ENCODE measurements at regions not wholly inside any gene's neighbourhood (a gene's known extent, or its start where the extent isn't known, plus 50 kb on each side); places are given as distances from the start of the nearest gene placed in this dataset.

- no peaks in the 10 kb centered on the region for H3K4me1 ChIP-seq
- H3K36me3 ChIP-seq, result no peaks in the 10 kb centered on the region
- no peak for DNase-seq
- H3K27ac ChIP-seq, result no peak overlapping the region
- H3K4me3 ChIP-seq, result no peak overlapping the region
- H3K9me3 ChIP-seq (replicated peaks), result peaks cover 8% of the 10 kb centered on the region
- no peaks in the 10 kb centered on the region for H3K27me3 ChIP-seq
Measured at GRCh38 chr16:86110726-86111125, 211.8 kb downstream of the IRF8 start.

- Histone ChIP-seq H3K27ac (no peak overlapping the region), H3K36me3 (no peaks in the 10 kb centered on the region), H3K27me3 (no peaks in the 10 kb centered on the region), H3K4me3 (no peak overlapping the region), H3K4me1 (no peaks in the 10 kb centered on the region), H3K9me3 (replicated peaks) (peaks cover 8% of the 10 kb centered on the region)
- no peak for DNase-seq
Measured at GRCh38 chr16:86112178-86112577, 213.2 kb downstream of the IRF8 start.

GRCh38 chr16:86117235-86117634 is 218.3 kb downstream of the IRF8 start:
- DNase-seq, result no peak
- Histone ChIP-seq H3K4me3 (no peak overlapping the region), H3K36me3 (no peaks in the 10 kb centered on the region), H3K9me3 (replicated peaks) (no peaks in the 10 kb centered on the region), H3K27ac (no peak overlapping the region), H3K4me1 (no peaks in the 10 kb centered on the region), H3K27me3 (no peaks in the 10 kb centered on the region)

GRCh38 chr16:86117756-86118155 is 218.8 kb downstream of the IRF8 start:
- Histone ChIP-seq H3K9me3 (replicated peaks) (no peaks in the 10 kb centered on the region), H3K4me3 (no peak overlapping the region), H3K27ac (no peak overlapping the region), H3K27me3 (no peaks in the 10 kb centered on the region), H3K4me1 (no peaks in the 10 kb centered on the region), H3K36me3 (no peaks in the 10 kb centered on the region)
- no peak for DNase-seq

GRCh38 chr16:86118467-86119307 is 219.7 kb downstream of the IRF8 start:
- no peaks in the 10 kb centered on the region for H3K4me1 ChIP-seq
- no peak for DNase-seq
- H3K27ac ChIP-seq, result no peak overlapping the region
- no peaks in the 10 kb centered on the region for H3K9me3 ChIP-seq (replicated peaks)
- no peaks in the 10 kb centered on the region for H3K36me3 ChIP-seq
- H3K4me3 ChIP-seq, result no peak overlapping the region
- H3K27me3 ChIP-seq, result no peaks in the 10 kb centered on the region

- Histone ChIP-seq H3K4me3 (no peak overlapping the region), H3K27me3 (no peaks in the 10 kb centered on the region), H3K27ac (no peak overlapping the region), H3K9me3 (replicated peaks) (no peaks in the 10 kb centered on the region), H3K36me3 (no peaks in the 10 kb centered on the region), H3K4me1 (no peaks in the 10 kb centered on the region)
- DNase-seq, result no peak
Measured at GRCh38 chr16:86120201-86121192, 221.5 kb downstream of the IRF8 start.

GRCh38 chr16:86121374-86122010 is 222.5 kb downstream of the IRF8 start:
- no peak for DNase-seq
- Histone ChIP-seq H3K27me3 (no peaks in the 10 kb centered on the region), H3K4me1 (no peaks in the 10 kb centered on the region), H3K9me3 (replicated peaks) (no peaks in the 10 kb centered on the region), H3K27ac (no peak overlapping the region), H3K4me3 (no peak overlapping the region), H3K36me3 (no peaks in the 10 kb centered on the region)

- no peak overlapping the region for H3K4me3 ChIP-seq
- H3K4me1 ChIP-seq, result no peaks in the 10 kb centered on the region
- no peak overlapping the region for H3K27ac ChIP-seq
- H3K9me3 ChIP-seq (replicated peaks), result no peaks in the 10 kb centered on the region
- no peaks in the 10 kb centered on the region for H3K36me3 ChIP-seq
- DNase-seq, result no peak
- no peaks in the 10 kb centered on the region for H3K27me3 ChIP-seq
Measured at GRCh38 chr16:86122681-86123342, 223.8 kb downstream of the IRF8 start.

- Histone ChIP-seq H3K27me3 (no peaks in the 10 kb centered on the region), H3K27ac (no peak overlapping the region), H3K4me3 (no peak overlapping the region), H3K9me3 (replicated peaks) (no peaks in the 10 kb centered on the region), H3K4me1 (no peaks in the 10 kb centered on the region), H3K36me3 (no peaks in the 10 kb centered on the region)
- DNase-seq, result no peak
Measured at GRCh38 chr16:86124321-86124720, 225.4 kb downstream of the IRF8 start.

GRCh38 chr16:86126891-86127290 is 227.9 kb downstream of the IRF8 start:
- H3K36me3 ChIP-seq, result no peaks in the 10 kb centered on the region
- H3K4me1 ChIP-seq, result no peaks in the 10 kb centered on the region
- no peak overlapping the region for H3K4me3 ChIP-seq
- H3K27ac ChIP-seq, result no peak overlapping the region
- no peak for DNase-seq
- H3K27me3 ChIP-seq, result no peaks in the 10 kb centered on the region
- H3K9me3 ChIP-seq (replicated peaks), result no peaks in the 10 kb centered on the region

- Histone ChIP-seq H3K36me3 (no peaks in the 10 kb centered on the region), H3K27ac (no peak overlapping the region), H3K4me3 (no peak overlapping the region), H3K9me3 (replicated peaks) (no peaks in the 10 kb centered on the region), H3K27me3 (no peaks in the 10 kb centered on the region), H3K4me1 (no peaks in the 10 kb centered on the region)
- DNase-seq, result no peak
Measured at GRCh38 chr16:86127366-86127765, 228.4 kb downstream of the IRF8 start.

GRCh38 chr16:86128246-86128645 is 229.3 kb downstream of the IRF8 start:
- H3K4me3 ChIP-seq, result no peak overlapping the region
- H3K27ac ChIP-seq, result no peak overlapping the region
- no peaks in the 10 kb centered on the region for H3K27me3 ChIP-seq
- H3K4me1 ChIP-seq, result no peaks in the 10 kb centered on the region
- DNase-seq, result no peak
- no peaks in the 10 kb centered on the region for H3K9me3 ChIP-seq (replicated peaks)
- H3K36me3 ChIP-seq, result no peaks in the 10 kb centered on the region

GRCh38 chr16:86129541-86129940 is 230.6 kb downstream of the IRF8 start:
- no peaks in the 10 kb centered on the region for H3K4me1 ChIP-seq
- no peak for DNase-seq
- H3K9me3 ChIP-seq (replicated peaks), result no peaks in the 10 kb centered on the region
- no peak overlapping the region for H3K27ac ChIP-seq
- no peak overlapping the region for H3K4me3 ChIP-seq
- no peaks in the 10 kb centered on the region for H3K36me3 ChIP-seq
- no peaks in the 10 kb centered on the region for H3K27me3 ChIP-seq

- no peaks in the 10 kb centered on the region for H3K27me3 ChIP-seq
- peaks cover 8% of the 10 kb centered on the region; the same call in 1 of the 2 replicates for H3K4me1 ChIP-seq
- H3K36me3 ChIP-seq, result no peaks in the 10 kb centered on the region
- no peak for DNase-seq
- H3K27ac ChIP-seq, result no peak overlapping the region
- no peaks in the 10 kb centered on the region for H3K9me3 ChIP-seq (replicated peaks)
- no peak overlapping the region for H3K4me3 ChIP-seq
Measured at GRCh38 chr16:86133377-86133776, 234.4 kb downstream of the IRF8 start.

Data from SJCRH30 (cell line).